ENCODE measurements at regions not wholly inside any gene's neighbourhood (a gene's known extent, or its start where the extent isn't known, plus 50 kb on each side); places are given as distances from the start of the nearest gene placed in this dataset.

- DNase-seq: no peak
Measured at GRCh38 chr6:22042706-22043105, 254.1 kb downstream of the PRL start.

GRCh38 chr6:22043284-22043962 is 253.4 kb downstream of the PRL start:
- no peak for DNase-seq

GRCh38 chr6:22045261-22045912 is 251.4 kb downstream of the PRL start:
- no peak for DNase-seq

- DNase-seq: no peak
Measured at GRCh38 chr6:22049002-22049401, 247.8 kb downstream of the PRL start.

GRCh38 chr6:22053391-22053997 is 243.3 kb downstream of the PRL start:
- DNase-seq: no peak

GRCh38 chr6:22056398-22056797 is 240.4 kb downstream of the PRL start:
- DNase-seq: no peak

- no peak for DNase-seq
Measured at GRCh38 chr6:22057962-22058361, 238.9 kb downstream of the PRL start.

- no peak for DNase-seq
Measured at GRCh38 chr6:22059126-22059525, 237.7 kb downstream of the PRL start.

GRCh38 chr6:22059946-22060345 is 236.9 kb downstream of the PRL start:
- DNase-seq: no peak

GRCh38 chr6:22062807-22063408 is 233.9 kb downstream of the PRL start:
- peak; percentile 49 for DNase-seq

- DNase-seq: no peak
Measured at GRCh38 chr6:22064558-22064957, 232.3 kb downstream of the PRL start.

GRCh38 chr6:22067122-22067521 is 229.7 kb downstream of the PRL start:
- DNase-seq: no peak

- no peak for DNase-seq
Measured at GRCh38 chr6:22067671-22068070, 229.2 kb downstream of the PRL start.

- DNase-seq: no peak
Measured at GRCh38 chr6:22068561-22069305, 228.1 kb downstream of the PRL start.

GRCh38 chr6:22069306-22069800 is 227.5 kb downstream of the PRL start:
- DNase-seq: no peak

- no peak for DNase-seq
Measured at GRCh38 chr6:22071270-22072041, 225.4 kb downstream of the PRL start.

GRCh38 chr6:22072949-22073348 is 223.9 kb downstream of the PRL start:
- no peak for DNase-seq

- DNase-seq: no peak
Measured at GRCh38 chr6:22073516-22074198, 223.2 kb downstream of the PRL start.

- no peak for DNase-seq
Measured at GRCh38 chr6:22078288-22078687, 218.5 kb downstream of the PRL start.

GRCh38 chr6:22078802-22079545 is 217.9 kb downstream of the PRL start:
- no peak for DNase-seq

GRCh38 chr6:22079783-22080182 is 217.1 kb downstream of the PRL start:
- no peak for DNase-seq

Measured in activated gamma-delta T cell treated with Interleukin-2 at 50 U/mL for 16 hours (primary cell).